HG03064 (cell line): ENCODE measurements at regions not wholly inside any gene's neighbourhood (a gene's known extent, or its start where the extent isn't known, plus 50 kb on each side); places are given as distances from the start of the nearest gene placed in this dataset.
"Not testable (repeated sequence)": the region's sequence is repeated elsewhere in the genome, so short reads cannot be mapped to it uniquely, and the experiment has no call there.

Experiments used
- ATAC-seq: cut with Tn5 transposase; IDR thresholded peaks from one replicate; pipeline ENCODE4 v1.9.1; 2021; ENCODE audit warnings: low read depth; ENCODE audit not compliant: unreplicated experiment

DNA sequence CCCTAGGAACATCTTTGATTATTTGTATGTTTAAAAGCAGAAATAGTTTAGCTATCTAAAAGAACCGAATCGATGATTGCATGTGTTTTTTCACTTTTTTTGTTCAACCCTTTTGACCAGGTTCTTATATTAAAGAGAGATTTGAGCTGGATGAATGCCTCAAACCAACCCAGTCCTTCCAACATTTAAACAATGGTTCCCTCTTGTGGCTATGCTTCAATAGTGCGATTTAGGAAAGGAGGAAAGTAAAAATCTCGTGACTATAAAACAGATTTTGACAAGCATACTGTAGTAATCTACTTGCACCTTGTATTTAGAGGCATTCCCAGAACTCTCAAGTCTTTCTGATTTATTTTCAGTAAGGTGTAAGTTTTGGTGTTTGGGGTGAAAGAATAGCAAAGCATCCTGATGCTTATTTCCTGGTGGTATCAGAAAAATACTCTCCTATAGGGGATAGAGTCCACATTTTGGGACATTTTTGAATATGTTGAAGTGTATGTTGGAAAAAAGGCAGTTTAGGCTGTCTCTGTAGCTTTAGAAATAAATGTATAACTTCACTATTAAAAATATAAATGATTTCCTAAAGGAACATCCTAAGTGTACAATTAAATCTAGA is 159.6 kb upstream of the KCNH8 start:
- ATAC-seq: no peak

DNA sequence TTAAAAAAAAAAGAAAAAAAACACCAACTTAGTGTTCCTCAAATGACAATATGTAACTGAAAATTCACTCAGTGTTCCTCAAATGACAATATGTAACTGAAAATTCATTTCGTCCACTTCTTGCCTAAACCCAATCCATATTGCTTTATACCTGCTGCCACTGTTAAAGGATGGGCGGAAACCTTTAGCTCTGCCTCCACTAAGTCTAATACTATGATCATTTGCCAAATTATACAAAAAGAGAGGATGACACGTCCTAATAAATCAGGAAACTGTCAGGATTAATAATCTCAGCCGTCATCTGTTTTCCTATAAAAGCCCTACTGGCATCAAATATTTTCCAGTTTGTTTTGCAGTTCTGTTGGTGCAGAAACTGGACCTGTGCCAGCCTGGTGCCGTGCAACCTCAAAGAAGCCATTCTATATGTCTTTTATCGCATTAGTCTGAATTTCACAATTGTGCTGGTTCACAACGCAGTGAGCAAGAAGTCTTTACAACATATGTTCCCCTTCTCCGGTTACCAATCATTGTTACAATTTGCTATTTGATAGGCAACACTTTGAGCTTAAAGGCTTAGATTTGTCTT is 160.4 kb upstream of the KCNH8 start:
- no peak for ATAC-seq

DNA sequence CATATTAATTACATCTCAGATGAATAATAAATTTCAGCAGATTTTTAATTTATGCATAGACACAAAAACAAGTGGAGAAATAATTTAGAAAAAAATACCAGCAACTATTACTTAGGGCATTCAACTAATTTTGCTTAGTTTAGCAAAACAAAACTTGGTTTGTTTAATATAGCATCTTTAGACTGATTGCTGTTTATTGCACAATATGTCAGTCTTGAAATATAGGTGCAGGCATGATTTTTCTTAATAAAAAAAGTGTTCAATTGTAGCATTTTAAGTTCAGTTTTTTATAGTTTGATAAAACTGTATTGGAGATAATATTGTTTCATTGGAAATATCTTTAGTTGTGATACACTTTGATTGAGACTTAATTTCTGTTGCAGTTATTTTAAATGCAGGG is 161.2 kb upstream of the KCNH8 start:
- no peak for ATAC-seq

DNA sequence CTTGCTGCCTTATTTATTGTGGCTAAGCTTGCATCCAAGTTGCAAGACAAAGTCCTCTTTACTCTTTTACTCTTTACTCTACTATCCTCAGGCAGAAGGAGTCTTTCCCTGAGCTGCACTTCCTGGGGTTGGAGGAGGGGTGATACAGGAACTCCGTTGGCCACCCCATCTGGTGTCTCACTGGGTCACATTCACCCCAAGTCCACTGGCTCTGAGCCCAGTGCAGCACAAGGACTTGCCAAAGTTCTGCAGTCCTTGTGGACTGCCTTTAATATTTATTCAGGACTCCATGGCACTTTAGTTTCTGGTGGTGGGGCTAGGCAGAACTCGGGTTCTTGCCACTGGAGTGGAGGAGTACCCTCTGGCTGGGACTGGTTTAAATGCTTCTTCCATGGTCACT is 165.4 kb upstream of the KCNH8 start:
- ATAC-seq: no peak

DNA sequence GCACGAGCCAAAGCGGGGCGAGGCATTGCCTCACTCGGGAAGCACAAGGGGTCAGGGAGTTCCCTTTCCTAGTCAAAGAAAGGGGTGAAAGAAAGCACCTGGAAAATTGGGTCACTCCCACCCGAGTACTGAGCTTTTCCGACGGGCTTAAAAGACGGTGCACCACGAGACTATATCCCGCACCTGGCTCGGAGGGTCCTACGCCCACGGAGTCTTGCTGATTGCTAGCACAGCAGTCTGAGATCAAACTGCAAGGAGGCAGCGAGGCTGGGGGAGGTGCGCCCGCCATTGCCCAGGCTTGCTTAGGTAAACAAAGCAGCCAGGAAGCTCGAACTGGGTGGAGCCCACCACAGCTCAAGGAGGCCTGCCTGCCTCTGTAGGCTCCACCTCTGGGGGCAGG is 172.2 kb upstream of the KCNH8 start:
- not testable (repeated sequence) for ATAC-seq

DNA sequence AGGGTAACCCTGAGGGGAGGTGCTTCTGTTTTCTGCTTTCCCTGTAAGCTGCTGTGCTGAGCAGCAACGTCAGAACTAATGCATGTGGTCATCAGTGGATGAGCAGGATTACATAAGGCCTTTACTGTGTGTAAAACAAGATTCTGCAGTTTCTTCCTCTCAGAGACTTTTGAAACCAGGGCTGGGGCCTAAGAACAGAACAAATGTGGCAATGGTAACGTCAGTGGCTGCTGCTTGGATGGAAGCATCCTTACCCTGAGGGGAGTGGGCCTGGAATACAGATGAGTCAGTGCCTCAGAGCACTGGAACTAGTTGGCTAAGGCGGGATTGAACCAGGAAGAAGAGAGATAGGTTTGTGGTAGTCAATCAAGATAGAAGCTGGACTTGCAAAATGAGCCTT is 180.2 kb upstream of the KCNH8 start:
- no peak for ATAC-seq

DNA sequence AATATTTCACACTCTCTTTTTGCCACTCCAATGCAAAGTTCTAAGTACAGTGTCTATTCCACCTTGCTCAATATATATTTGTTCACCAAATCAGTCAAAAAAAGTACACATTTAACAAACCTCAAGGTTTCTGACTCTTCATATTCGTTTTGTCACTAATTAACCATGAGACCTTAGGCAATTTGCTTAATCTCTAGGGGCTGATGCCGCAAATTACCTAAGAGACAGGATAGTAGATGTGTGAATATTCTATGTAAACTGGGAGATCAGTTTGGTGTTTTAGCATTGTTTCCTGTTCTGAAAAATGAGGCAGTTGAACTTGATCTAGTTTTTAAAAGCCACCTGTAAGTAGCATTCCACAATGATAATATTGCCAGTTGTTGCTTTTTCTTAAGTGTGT is 182.5 kb upstream of the KCNH8 start:
- ATAC-seq: no peak

DNA sequence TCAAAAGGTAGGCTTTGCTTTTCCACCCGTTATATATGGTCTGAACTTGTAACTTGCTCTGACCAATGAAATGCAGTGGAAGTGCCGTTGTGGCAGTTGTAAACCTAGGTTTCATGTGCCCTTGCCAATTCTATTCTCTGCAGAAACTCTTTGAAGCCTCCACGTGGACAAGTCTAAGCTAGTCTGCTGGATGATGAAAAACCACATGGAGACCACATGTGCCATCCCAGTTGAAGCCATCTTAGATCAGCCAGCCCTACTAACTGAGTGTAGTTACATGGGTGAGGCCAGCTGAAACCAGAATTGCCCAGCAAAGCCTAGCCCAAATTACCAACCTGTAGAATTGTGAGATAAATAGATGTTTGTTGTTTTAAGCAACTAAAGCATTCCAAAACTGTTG is 183.7 kb upstream of the KCNH8 start:
- ATAC-seq: no peak

DNA sequence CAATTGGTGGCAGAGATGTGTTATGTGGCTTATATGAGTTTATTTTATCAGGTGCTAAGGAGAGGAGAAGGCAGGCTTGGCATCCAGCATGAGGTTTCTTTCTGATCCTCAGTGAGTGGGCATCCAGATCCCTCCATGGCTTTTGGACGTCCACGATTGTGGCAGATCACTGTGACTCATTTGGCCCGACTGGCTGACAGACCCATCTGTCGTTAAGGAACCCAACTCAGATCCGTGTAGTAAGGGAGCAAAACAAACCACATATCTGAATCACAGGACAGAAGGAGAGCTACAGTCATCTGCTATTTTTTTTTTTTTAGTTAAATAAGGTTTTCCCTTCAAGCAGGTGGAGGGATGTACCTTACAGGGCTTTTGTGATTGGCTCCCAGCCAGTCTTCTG is 197.0 kb upstream of the KCNH8 start:
- ATAC-seq: no peak

DNA sequence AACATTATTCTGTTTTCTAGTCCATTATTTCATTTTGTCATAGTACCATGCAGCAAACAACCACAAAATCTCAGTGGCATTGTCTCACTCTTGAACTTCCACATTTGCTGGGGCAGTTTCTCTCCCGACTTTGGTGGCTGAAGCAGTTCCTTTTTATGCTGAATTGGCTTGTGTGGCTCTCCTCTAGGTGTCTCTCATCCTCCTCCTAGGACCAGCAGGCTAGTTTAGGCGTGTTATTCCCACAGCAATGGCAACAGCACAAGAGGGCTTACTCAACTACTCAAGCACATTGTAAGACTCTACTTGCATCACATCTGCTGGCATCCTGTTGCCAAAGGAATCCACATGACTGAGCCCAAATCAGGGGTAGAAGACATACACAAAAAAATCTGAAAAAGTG is 201.8 kb upstream of the KCNH8 start:
- ATAC-seq: no peak

DNA sequence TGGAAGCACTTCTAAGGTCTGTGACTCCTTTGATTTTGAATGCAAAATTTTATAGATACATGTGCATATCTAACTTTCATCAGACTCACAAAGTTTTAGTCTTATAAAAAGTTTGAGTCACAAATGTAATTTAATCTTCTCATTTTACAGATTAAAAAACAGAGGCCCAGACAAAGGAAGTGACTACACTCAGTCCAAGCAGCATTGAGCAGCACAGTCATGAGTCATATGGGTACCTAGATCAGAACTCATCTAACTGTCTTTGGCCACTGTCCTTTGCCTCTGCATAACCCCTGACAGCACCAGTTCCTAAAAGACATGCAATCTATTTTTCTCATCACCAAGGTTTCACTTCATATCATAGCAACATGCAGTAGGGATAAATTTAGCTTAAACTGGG is 210.7 kb upstream of the KCNH8 start:
- no peak for ATAC-seq

DNA sequence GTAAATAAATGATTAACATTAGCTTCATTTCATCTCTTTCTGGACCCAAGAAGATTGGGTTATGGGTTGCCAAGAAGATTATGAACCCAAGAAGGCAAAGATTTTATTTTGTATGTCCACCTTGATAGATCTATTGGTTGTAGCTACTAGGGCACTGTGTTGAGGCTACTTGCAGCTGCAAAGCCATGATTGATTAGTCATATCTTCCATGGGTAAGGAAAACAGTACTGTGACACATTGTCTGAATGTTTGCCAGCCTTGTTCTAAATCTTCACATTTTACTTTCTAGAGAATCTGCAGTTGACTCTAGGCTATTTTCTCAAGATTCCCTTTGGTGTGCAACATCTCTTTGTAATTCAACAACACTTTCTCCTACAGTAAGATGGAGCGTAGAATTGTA is 229.2 kb upstream of the KCNH8 start:
- ATAC-seq: no peak

DNA sequence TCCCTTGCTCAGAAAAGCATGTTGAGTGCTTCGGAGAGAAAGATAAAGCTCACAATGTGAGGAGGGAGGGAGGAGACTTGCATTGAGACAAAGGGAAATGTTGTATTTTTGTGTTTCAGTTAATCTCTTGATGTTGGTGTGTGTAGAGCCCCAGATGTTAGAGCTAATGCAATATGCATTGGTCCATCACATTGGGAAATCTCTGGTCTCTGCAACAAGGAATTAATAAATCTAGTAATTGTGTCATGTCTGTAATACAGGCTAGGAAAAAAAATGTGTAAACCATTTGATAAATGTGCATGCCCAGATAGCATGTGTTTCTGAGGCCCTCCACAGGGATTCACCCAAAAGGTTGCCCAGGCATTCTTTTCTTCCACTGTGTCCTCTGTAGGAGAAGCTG is 230.4 kb upstream of the KCNH8 start:
- ATAC-seq: no peak

DNA sequence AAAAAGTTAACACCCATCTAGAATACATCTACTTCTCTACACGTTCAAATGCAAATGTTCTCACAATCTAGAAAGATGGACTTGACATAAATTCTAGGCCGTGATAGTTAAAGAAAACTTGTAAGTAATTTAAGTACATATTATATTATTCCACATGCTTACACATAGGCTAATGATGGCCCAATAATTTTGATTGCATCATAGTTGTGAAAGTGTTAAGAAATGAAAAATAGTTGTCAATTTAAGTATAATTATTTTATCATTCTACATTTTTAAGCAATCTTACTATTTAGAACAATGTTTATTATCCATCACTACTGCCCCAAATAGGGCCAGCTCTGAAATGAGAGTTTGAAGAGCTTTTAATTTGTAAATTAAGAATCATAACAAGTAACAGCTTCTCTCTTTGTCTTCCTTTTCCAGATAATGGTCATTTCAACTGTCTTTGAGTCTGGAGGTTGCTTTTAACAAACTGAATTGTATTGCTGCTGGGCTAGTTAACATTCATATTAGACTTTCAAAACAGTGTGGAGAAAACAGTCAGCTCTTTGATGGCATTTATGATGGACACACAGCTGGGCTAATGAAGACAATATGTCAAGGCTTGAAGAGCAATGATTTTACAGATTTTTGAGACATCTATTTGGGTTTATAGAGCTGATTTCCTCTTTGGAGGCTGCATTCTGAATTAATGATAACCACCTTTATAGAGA is 246.1 kb upstream of the KCNH8 start:
- no peak for ATAC-seq

DNA sequence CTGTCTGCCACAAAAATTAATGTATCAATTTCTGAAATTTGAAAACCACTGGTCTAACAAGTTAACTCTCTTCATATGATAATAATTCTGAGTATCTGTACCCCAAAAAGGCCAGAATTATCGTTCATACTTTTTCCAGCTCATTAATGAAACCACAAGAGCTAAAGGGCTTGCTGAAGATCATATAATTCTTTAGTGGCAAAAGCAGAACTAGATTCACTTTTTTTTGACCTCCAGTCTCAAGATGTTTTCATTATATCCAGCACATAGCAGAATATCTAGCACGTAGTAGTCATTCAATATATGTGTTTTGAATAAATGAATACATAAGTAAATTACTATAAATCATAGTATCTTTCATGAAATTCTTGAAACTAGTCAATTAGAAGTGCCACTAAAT is 246.7 kb upstream of the KCNH8 start:
- no peak for ATAC-seq

DNA sequence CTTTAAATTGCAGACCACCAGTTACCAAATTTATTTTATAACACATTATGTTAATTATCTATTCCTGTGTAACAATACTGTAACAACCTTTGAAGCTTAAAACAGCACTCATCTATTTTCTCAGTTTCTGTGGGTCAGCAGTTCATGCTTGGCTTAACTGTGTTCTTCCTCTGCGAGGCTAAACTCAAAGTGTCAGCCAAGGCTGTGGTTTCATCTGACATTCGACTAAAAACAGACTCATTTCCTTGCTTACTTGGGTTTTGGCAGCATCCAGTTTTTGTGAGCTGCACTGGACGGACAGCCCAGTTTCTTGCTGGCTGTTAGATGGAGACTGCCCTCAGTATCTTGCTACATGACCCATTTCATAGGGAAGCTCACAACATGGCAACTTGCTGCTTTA is 247.3 kb upstream of the KCNH8 start:
- ATAC-seq: peak; percentile 89

DNA sequence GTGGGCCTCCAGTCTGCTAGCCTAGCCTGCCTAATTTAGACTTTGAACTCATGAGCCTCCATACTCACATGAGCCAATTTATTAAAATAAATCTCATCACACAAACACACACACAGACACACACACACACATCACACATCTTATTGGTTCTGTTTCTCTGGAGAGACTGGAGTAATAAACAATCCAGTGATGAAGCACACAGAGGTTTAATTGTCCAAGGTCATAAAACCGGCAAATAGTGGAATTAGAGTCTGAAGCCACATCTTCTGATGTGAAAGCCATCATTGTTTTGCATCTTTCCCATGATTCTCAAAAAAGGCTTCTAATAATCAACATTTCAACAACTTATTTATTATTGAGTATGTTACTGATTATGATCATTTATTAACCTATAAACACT is 249.4 kb upstream of the KCNH8 start:
- no peak for ATAC-seq

DNA sequence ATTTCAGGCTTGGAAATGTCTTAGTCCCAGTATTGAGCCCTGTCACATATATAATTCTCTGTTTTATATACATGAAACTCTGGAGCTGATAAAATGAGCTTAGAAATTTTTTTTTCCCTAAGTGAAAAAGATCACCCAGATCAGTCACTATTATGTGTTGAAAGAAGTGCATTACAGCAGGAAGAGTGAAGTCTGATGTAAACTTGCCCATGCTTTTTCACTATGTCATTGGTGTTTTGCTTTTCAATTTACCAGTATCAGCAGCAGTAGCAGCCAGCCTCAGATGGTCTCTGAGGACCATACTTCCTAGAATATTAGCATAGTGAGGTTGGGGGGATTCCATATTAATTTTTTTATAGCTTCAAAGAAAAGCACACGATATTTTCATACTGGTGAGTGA is 255.6 kb upstream of the KCNH8 start:
- ATAC-seq: no peak

DNA sequence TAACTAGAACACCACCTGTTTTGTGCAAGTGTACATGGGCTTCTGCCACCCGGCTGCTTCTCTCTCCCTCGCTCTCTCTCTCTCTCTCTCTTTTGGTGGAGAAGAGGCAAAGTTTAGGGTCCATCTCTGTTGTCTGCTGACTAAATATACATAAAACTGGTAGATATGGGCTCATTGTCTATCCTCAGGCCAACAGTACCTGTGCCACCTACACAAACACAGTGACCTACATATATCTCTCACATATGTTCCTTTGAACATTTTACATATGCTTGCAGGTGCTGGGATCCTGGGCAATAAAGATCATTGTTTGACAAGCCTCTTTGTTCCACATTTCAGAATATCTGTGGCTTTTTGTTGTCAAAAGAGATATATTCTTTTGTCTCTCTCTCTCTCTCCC is 256.3 kb upstream of the KCNH8 start:
- ATAC-seq: no peak

DNA sequence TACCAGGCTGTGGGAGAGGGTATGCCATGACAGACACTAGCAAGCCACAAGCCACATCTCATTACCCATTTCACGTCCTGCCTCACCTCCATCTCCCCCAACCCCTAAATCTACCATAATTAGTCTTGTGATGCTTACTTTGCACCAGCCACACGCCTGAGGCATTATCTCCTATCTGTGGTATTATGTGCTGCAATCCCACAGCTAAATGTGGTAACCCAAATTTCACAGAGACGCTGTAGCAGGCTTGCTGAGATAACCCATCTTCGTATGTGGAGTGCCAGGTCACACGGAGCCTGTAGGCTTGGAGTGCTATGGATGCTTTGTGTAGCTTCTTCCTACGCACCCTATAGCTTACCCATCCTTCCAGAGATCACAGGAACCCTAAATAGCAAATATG is 256.7 kb upstream of the KCNH8 start:
- ATAC-seq: no peak

DNA sequence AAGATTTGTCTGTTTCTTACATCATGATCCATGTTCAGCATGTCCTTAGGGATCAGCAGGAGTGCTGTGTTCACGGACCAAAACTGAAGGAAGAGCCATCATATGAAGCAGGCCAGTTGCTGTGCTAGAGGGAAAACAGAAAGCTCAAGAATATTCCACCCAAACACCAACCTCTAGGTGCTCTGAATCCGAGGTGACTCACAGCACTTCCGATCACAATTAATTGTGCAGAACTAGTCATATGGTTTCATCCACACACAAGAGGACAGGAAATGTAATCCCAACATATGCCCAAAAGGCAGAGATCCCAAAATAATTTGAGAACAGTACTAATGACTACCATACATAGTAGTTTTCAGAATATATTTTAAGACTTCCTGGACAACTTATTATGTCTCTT is 257.9 kb upstream of the KCNH8 start:
- no peak for ATAC-seq

DNA sequence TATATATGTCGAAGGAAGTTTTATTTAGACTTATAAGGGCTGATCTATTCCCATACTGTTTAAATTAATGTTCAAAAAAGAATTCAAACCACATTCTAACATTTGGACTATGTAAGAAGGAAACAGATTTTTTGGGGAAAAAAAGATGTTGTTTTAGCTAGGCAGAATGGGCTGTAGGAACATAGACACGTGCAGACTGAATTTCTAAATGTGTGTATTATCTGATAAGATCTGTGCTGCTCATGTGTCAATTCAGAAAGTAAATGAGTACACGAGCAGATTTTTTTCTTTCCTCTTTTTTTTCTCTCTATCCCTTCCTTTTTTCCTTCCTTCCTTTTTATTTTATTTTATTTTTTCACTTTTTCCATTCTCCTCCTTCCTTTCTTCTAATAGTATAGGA is 259.5 kb upstream of the KCNH8 start:
- no peak for ATAC-seq
